SH-SY5Y (cell line): ENCODE measurements at regions not wholly inside any gene's neighbourhood (a gene's known extent, or its start where the extent isn't known, plus 50 kb on each side); places are given as distances from the start of the nearest gene placed in this dataset.

Experiments
- GATA2 ChIP-seq: IDR thresholded peaks from 2 replicates; pipeline ENCODE4 v1.6.1; 2011; ENCODE audit warnings: mild to moderate bottlenecking, low read depth, low read length
- GATA3 ChIP-seq: IDR thresholded peaks from 2 replicates; pipeline ENCODE4 v1.6.1; 2011; ENCODE audit warnings: low read depth, mild to moderate bottlenecking, low read length, moderate library complexity

DNA sequence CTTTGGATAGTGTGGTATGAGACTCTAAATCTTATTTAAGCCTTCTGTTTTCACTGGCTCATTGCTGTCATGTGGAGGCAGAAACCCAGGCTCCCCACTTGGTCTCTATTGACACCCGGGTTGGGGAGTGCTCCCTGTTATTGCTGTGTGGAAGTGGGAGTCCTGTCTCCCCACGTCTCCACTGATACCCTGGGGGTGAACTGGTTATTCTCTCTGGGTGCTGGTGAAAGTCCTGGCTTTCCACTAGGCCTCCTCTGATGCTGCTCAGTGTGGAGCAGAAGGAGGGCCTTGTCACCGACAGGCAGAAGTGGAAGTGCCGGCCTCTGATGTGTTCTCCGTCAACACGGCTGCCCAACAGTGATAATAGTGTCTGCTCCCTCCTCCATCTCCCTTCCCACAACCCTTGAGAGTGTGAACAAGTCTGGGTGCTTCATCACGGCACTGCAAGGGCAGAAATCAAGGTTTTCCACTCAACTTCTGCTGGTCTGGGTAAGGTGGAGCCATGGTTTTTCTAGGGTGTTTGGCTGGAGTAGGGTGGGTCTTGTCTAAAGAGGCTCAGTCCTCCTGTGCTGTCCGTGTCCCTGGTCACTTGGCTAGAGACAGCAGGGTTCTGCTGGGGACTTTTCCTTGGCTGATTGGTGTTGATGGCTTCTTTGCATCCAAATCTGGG lies 240.7 kb upstream of the B3GAT1 start:
- TF ChIP-seq GATA2 (no peak), GATA3 (no peak)
